HepG2 (cell line): ENCODE measurements at regions not wholly inside any gene's neighbourhood (a gene's known extent, or its start where the extent isn't known, plus 50 kb on each side); places are given as distances from the start of the nearest gene placed in this dataset.

ENCODE experiments used
- ATAC-seq: fragments of 200-7000 bp; cut with Tn5 transposase; 3 replicates; pipeline ENCODE4 v1.9.1; 2020; ENCODE audit warnings: mild to moderate bottlenecking, moderate library complexity
- BruUV-seq: library from RNA; stranded (reverse); fragments of 400-500 nt; replicated peaks from 2 replicates; lab custom pipeline; 2021; lab: Mats Ljungman, UMichigan
- CTCF ChIA-PET: fragments of 300-600 bp; formaldehyde crosslinking; extraction: SDS; loops from one replicate; lab custom pipeline; 2021; ENCODE audit warnings: low total read pairs, inconsistent platforms, low intra/inter-chr PET ratio; lab: Yijun Ruan, JAX
- POLR2A ChIA-PET: fragments of 350-600 bp; sonication (Branson Sonifier 250); formaldehyde crosslinking; loops from one replicate; lab custom pipeline; 2020; ENCODE audit warnings: antibody characterized with exemption, inconsistent platforms; lab: Yijun Ruan, JAX
- DNase-seq: peaks from one replicate; pipeline ENCODE4 v3.0.0-alpha.2; 2015; ENCODE audit warnings: low spot score
- FAIRE-seq: peaks from 3 replicates; lab custom pipeline; 2011; peaks lifted over from hg19 to GRCh38; lab: Jason Lieb, UNC
- H2AFZ ChIP-seq: one replicate; pipeline ENCODE4 v1.6.1; 2011; ENCODE audit warnings: low read length, inconsistent platforms
- H3K27ac ChIP-seq: fragments of 300-600 bp; 3 replicates; pipeline ENCODE4 v1.8.0; 2011; ENCODE audit warnings: mixed run types, mild to moderate bottlenecking, mixed read lengths, low read length, inconsistent platforms; ENCODE audit not compliant: insufficient read depth; ENCODE audit errors: extremely low read length
- H3K27me3 ChIP-seq, 2 experiments: fragments of 200-600 bp in 1 of 2; 2 replicates in 1 of 2; 3 replicates in 1 of 2; pipeline versions ENCODE4 v1.6.0 to v1.8.0; 2011; ENCODE audit warnings: low read length in 2 of 2, mild to moderate bottlenecking in 2 of 2, moderate library complexity in 2 of 2, inconsistent platforms in 1 of 2; ENCODE audit not compliant: insufficient read depth in 2 of 2, control insufficient read depth in 1 of 2
- H3K36me3 ChIP-seq, 2 experiments: fragments of 200-600 bp in 1 of 2; replicated peaks in 1 of 2; 2 replicates in 1 of 2; 3 replicates in 1 of 2; pipeline versions ENCODE4 v1.5.1 to v1.8.0; 2011; ENCODE audit warnings: low read length in 2 of 2, inconsistent platforms in 1 of 2; ENCODE audit not compliant: insufficient read depth in 2 of 2, control insufficient read depth in 1 of 2
- H3K4me1 ChIP-seq: 2 replicates; pipeline ENCODE4 v1.5.1; 2012; ENCODE audit warnings: low read length, inconsistent platforms; ENCODE audit not compliant: insufficient read depth
- H3K4me2 ChIP-seq: 2 replicates; pipeline ENCODE4 v1.6.0; 2011; ENCODE audit warnings: low read depth, low read length, inconsistent platforms
- H3K4me3 ChIP-seq, 3 experiments: fragments of 200-600 bp in 1 of 3; sonication (generic), shearing (Covaris generic) in 1 of 3; replicated peaks in 1 of 3; 2 replicates each; pipeline ENCODE4 v1.5.1; 2011 to 2016; ENCODE audit warnings: low read length in 3 of 3, inconsistent platforms in 2 of 3, low read depth in 2 of 3, mild to moderate bottlenecking in 2 of 3, control low read depth in 1 of 3, mixed read lengths in 1 of 3; ENCODE audit not compliant: insufficient read depth in 1 of 3
- H3K79me2 ChIP-seq: one replicate; pipeline ENCODE4 v1.6.1; 2011; ENCODE audit warnings: low read length, inconsistent platforms; ENCODE audit not compliant: insufficient read depth
- H3K9ac ChIP-seq: 2 replicates; pipeline ENCODE4 v1.6.0; 2011; ENCODE audit warnings: mild to moderate bottlenecking, low read depth, low read length, inconsistent platforms; ENCODE audit not compliant: insufficient read depth
- H3K9me3 ChIP-seq: 2 replicates; pipeline ENCODE4 v1.5.1; 2012; ENCODE audit warnings: mild to moderate bottlenecking, low read length
- H4K20me1 ChIP-seq: 2 replicates; pipeline ENCODE4 v1.6.0; 2011; ENCODE audit warnings: inconsistent platforms, mild to moderate bottlenecking, low read length, moderate library complexity; ENCODE audit not compliant: insufficient read depth
- ARHGAP35 ChIP-seq: sonication (generic); formaldehyde crosslinking; IDR thresholded peaks from 2 replicates; pipeline ENCODE4 v1.9.0; 2022; ENCODE audit warnings: mild to moderate bottlenecking, inconsistent platforms, moderate library complexity, missing genetic modification reagents, borderline replicate concordance
- DR1 ChIP-seq: sonication (generic); formaldehyde crosslinking; IDR thresholded peaks from 2 replicates; pipeline ENCODE4 v1.8.0; 2021; ENCODE audit warnings: mild to moderate bottlenecking, missing genetic modification reagents, inconsistent platforms
- ERF ChIP-seq: IDR thresholded peaks from 2 replicates; pipeline ENCODE4 v1.6.1; 2018; ENCODE audit warnings: missing biosample characterization, missing genetic modification reagents
- GLI4 ChIP-seq: sonication (generic); formaldehyde crosslinking; IDR thresholded peaks from 2 replicates; pipeline ENCODE4 v1.5.1; 2020; ENCODE audit warnings: missing genetic modification reagents, mild to moderate bottlenecking, moderate library complexity, borderline replicate concordance
- HDAC6 ChIP-seq: fragments of 200-600 bp; sonication (generic); IDR thresholded peaks from 2 replicates; pipeline ENCODE4 v1.7.0; 2017; ENCODE audit warnings: mild to moderate bottlenecking, antibody characterized with exemption, low read length, low read depth
- ISL2 ChIP-seq: sonication (generic); formaldehyde crosslinking; IDR thresholded peaks from 2 replicates; pipeline ENCODE4 v1.5.0; 2020; ENCODE audit warnings: missing genetic modification reagents
- JARID2 ChIP-seq: sonication (generic); formaldehyde crosslinking; IDR thresholded peaks from 2 replicates; pipeline ENCODE4 v1.8.1; 2023; ENCODE audit warnings: missing genetic modification reagents, inconsistent platforms; ENCODE audit not compliant: insufficient replicate concordance
- MAFK ChIP-seq, 2 experiments: IDR thresholded peaks in 1 of 2; conservative IDR thresholded peaks in 1 of 2; 2 replicates each; pipeline ENCODE4 v1.6.1; 2011; ENCODE audit warnings: improper control_type of control experiment in 2 of 2, low read length in 2 of 2
- NFE2L2 ChIP-seq: fragments of 150-350 bp; IDR thresholded peaks from 2 replicates; pipeline ENCODE4 v1.6.1; 2014; ENCODE audit warnings: low read length
- NR2F1 ChIP-seq, 2 experiments: fragments of 450-650 bp in 1 of 2; formaldehyde crosslinking in 1 of 2; IDR thresholded peaks; 2 replicates each; pipeline versions ENCODE4 v1.5.0 to v1.6.1; 2016 to 2020; ENCODE audit warnings: mild to moderate bottlenecking in 1 of 2, missing compliant biosample characterization in 1 of 2, missing genetic modification reagents in 1 of 2, moderate library complexity in 1 of 2
- NR3C1 ChIP-seq: sonication (generic); formaldehyde crosslinking; IDR thresholded peaks from 2 replicates; pipeline ENCODE4 v1.4.0; 2020; ENCODE audit warnings: missing genetic modification reagents
- SATB2 ChIP-seq: sonication (generic); formaldehyde crosslinking; IDR thresholded peaks from 2 replicates; pipeline ENCODE4 v1.5.0; 2020; ENCODE audit warnings: missing genetic modification reagents
- SIX1 ChIP-seq: sonication (generic); formaldehyde crosslinking; IDR thresholded peaks from 2 replicates; pipeline ENCODE4 v1.4.0; 2020; ENCODE audit warnings: missing genetic modification reagents, borderline replicate concordance
- SRSF9 ChIP-seq: fragments of 200-400 bp; formaldehyde crosslinking; IDR thresholded peaks from 2 replicates; pipeline ENCODE4 v1.6.1; 2018; ENCODE audit warnings: borderline replicate concordance, mild to moderate bottlenecking, low read depth, low read length; ENCODE audit not compliant: insufficient read depth, poor library complexity, severe bottlenecking
- THAP7 ChIP-seq: sonication (generic); formaldehyde crosslinking; IDR thresholded peaks from 2 replicates; pipeline ENCODE4 v1.8.1; 2023; ENCODE audit warnings: mild to moderate bottlenecking, missing genetic modification reagents
- THAP8 ChIP-seq: sonication (generic); formaldehyde crosslinking; IDR thresholded peaks from 2 replicates; pipeline ENCODE4 v1.5.1; 2020; ENCODE audit warnings: missing genetic modification reagents, mild to moderate bottlenecking, borderline replicate concordance
- XRCC5 ChIP-seq: fragments of 200-400 bp; formaldehyde crosslinking; optimal IDR thresholded peaks from 2 replicates; pipeline ENCODE3; 2017; ENCODE audit warnings: mild to moderate bottlenecking, low read length
- ZNF280B ChIP-seq: sonication (generic); formaldehyde crosslinking; IDR thresholded peaks from 2 replicates; pipeline ENCODE4 v1.5.0; 2020; ENCODE audit warnings: missing genetic modification reagents, mild to moderate bottlenecking, borderline replicate concordance
- ZNF326 ChIP-seq: sonication (generic); formaldehyde crosslinking; IDR thresholded peaks from 2 replicates; pipeline ENCODE4 v1.4.0; 2020; ENCODE audit warnings: missing genetic modification reagents, borderline replicate concordance
- ZNF383 ChIP-seq: sonication (generic); formaldehyde crosslinking; IDR thresholded peaks from 2 replicates; pipeline ENCODE4 v1.4.0; 2020; ENCODE audit warnings: missing genetic modification reagents, mild to moderate bottlenecking, borderline replicate concordance
- ZNF589 ChIP-seq: sonication (generic); formaldehyde crosslinking; conservative IDR thresholded peaks from 2 replicates; pipeline ENCODE4 v1.8.0; 2022; ENCODE audit warnings: mild to moderate bottlenecking, moderate library complexity, missing genetic modification reagents
- ZNF740 ChIP-seq: sonication (generic); formaldehyde crosslinking; IDR thresholded peaks from 2 replicates; pipeline ENCODE4 v1.4.0; 2020; ENCODE audit warnings: missing genetic modification reagents
- WGBS: methylation state at CpG from one replicate; pipeline ENCODE4 v1.1.6; 2017; ENCODE audit warnings: low lambda C conversion rate; 5-methylcytosine and 5-hydroxymethylcytosine counted together
- in situ Hi-C: cut with HindIII; loops from 2 replicates; pipeline ENCODE4 v1.10.0; 2017; ENCODE audit warnings: low pct_unique_long_range_greater_than_20kb; ENCODE audit not compliant: extremely low pct_ligation_motif_present
- intact Hi-C: fragments of 100-400 bp; cut with micrococcal nuclease; formaldehyde crosslinking; loops from one replicate; pipeline ENCODE4 v1.10.0; 2022; ENCODE audit not compliant: unreplicated experiment

- TF ChIP-seq GLI4 (CRISPR knock-in tag) (no peak), ZNF280B (no peak), ISL2 (CRISPR knock-in tag) (no peak), THAP8 (no peak), ZNF589 (CRISPR knock-in tag) (no peak)
These were observed 157.6 kb upstream of the C1QTNF7 start (continued) for GRCh38 chr4:15270201-15270600.

- in situ Hi-C loops: no loop called here
- ChIA-PET POLR2A (no interaction called here), CTCF (no interaction called here)
- no peaks in the 10 kb centered on the region for H3K9me3 ChIP-seq
- no TSS peak for BruUV-seq
- H3K4me3 ChIP-seq: no peak overlapping the region
- H3K4me1 ChIP-seq: no peaks in the 10 kb centered on the region
- intact Hi-C loops: no loop called here
- FAIRE-seq (no peak), ATAC-seq (no peak), DNase-seq (no peak)
- H3K9ac ChIP-seq: no peak overlapping the region
- H4K20me1 ChIP-seq: no peaks in the 10 kb centered on the region
- no peaks in the 10 kb centered on the region for H3K27me3 ChIP-seq
- no peak overlapping the region for H2AFZ ChIP-seq
- no peak overlapping the region for H3K4me2 ChIP-seq
- TF ChIP-seq THAP7 (CRISPR knock-in tag) (no peak), DR1 (CRISPR knock-in tag) (no peak), ZNF326 (no peak), ERF (CRISPR knock-in tag) (no peak), NR3C1 (CRISPR knock-in tag) (no peak), SRSF9 (no peak), ZNF740 (CRISPR knock-in tag) (no peak), ARHGAP35 (CRISPR knock-in tag) (no peak), JARID2 (CRISPR knock-in tag) (no peak), SATB2 (CRISPR knock-in tag) (no peak), MAFK (conservative IDR thresholded peaks at IDR 0.05 in 1 of 2, IDR thresholded peaks at IDR 0.05 in 1 of 2; ENCODE audit: low read length in 2 of 2) (no peak), NFE2L2 (no peak), HDAC6 (no peak), NR2F1 (CRISPR knock-in tag; IDR thresholded peaks at IDR 0.05) (no peak), SIX1 (CRISPR knock-in tag) (no peak), ZNF383 (no peak), XRCC5 (no peak)
- H3K27ac ChIP-seq: no peak overlapping the region
- WGBS: 46% methylated on average over 2 of the region's 2 CpGs
- H3K79me2 ChIP-seq: no peaks in the 10 kb centered on the region
- H3K36me3 ChIP-seq: no peaks in the 10 kb centered on the region
These were observed 141.8 kb upstream of the C1QTNF7 start for GRCh38 chr4:15286041-15286440.
